Heart right ventricle (tissue), 16 donors: ENCODE measurements at regions not wholly inside any gene's neighbourhood (a gene's known extent, or its start where the extent isn't known, plus 50 kb on each side); places are given as distances from the start of the nearest gene placed in this dataset.

Source experiments
- ATAC-seq, 8 donors: fragments of 200-7000 bp; cut with Tn5 transposase; one replicate each; pipeline ENCODE4 v1.9.1; 2020; ENCODE audit warnings: mild to moderate bottlenecking in 8 of 8, moderate library complexity in 8 of 8, moderate number of reproducible peaks in 1 of 8
- DNase-seq, 2 donors: peaks; one replicate each; pipeline ENCODE4 v3.0.0-alpha.2; 2020
- H3K27ac ChIP-seq, 10 donors: fragments of 200-600 bp; sonication (generic) in 2 of 10; one replicate each; pipeline versions ENCODE4 v1.5.0 to v1.8.0; 2020 to 2022; ENCODE audit warnings: mild to moderate bottlenecking in 3 of 10
- H3K27me3 ChIP-seq, 7 donors: fragments of 200-600 bp; one replicate each; pipeline ENCODE4 v1.8.0; 2021 to 2022; ENCODE audit warnings: mild to moderate bottlenecking in 2 of 7
- H3K36me3 ChIP-seq, 9 donors: fragments of 200-600 bp; sonication (generic) in 1 of 9; one replicate each; pipeline versions ENCODE4 v1.5.0 to v1.8.0; 2020 to 2022; ENCODE audit warnings: mild to moderate bottlenecking in 2 of 9
- H3K4me1 ChIP-seq, 9 donors: fragments of 200-600 bp; sonication (generic) in 1 of 9; one replicate each; pipeline versions ENCODE4 v1.5.0 to v1.8.0; 2020 to 2022; ENCODE audit warnings: mild to moderate bottlenecking in 4 of 9
- H3K4me3 ChIP-seq, 10 donors: fragments of 200-600 bp; sonication (generic) in 2 of 10; one replicate each; pipeline versions ENCODE4 v1.5.0 to v1.8.0; 2020 to 2022; ENCODE audit warnings: mild to moderate bottlenecking in 7 of 10, moderate library complexity in 2 of 10
- H3K9me3 ChIP-seq, 11 donors: fragments of 200-600 bp in 10 of 11; sonication (generic) in 2 of 11; one replicate each; pipeline versions ENCODE4 v1.5.0 to v1.8.0; 2013 to 2022; ENCODE audit warnings: mild to moderate bottlenecking in 2 of 11, control low read depth in 1 of 11, moderate library complexity in 1 of 11
- CTCF ChIP-seq, 9 donors: fragments of 200-600 bp; sonication (generic) in 2 of 9; IDR thresholded peaks; one replicate each; pipeline versions ENCODE4 v1.5.0 to v1.8.0; 2021 to 2022; ENCODE audit warnings: antibody characterized with exemption in 9 of 9, mild to moderate bottlenecking in 5 of 9, moderate library complexity in 1 of 9
- WGBS, 2 donors: extraction: QIAGEN DNeasy Blood & Tissue Kit; methylation state at CpG; one replicate each; pipeline ENCODE4 v1.1.7; 2013; ENCODE audit warnings: inconsistent platforms in 1 of 2; 5-methylcytosine and 5-hydroxymethylcytosine counted together
- intact Hi-C, 10 donors: fragments of 100-400 bp; cut with DNase I; formaldehyde crosslinking; loops; one replicate each; pipeline versions ENCODE4 v1.11.1 to v1.14.2; 2022
- donor health status: Arrhythmogenic right ventricular cardiomyopathy.
- donor health status: ischemic (EF 13 %, LVEDD 7.1; RV severe dilation, severe dysfunction).
- donor health status: healthy with polysubstance abuse.
- donor health status: DM: no; HTN: yes; CAD: no.
- donor health status: DM: no; HTN: no; CAD: no.
- donor health status: ischemic (EF 25% LVEDD 6.9; RV normal size, moderate dysfunction).
- donor health status: ischemic (EF 25% LVEDD 5.7; RV mildly dilated, moderate dysfunction).
- donor health status: healthy.
- donor health status: DM: yes; HTN: yes; CAD: no.
- donor health status: Ischemic cardiomyopathy.
- donor health status: ischemic (EF 35%, LVEDD 5.7; RV mildly dilated, moderate dysfunction).
- donor health status: nonischemic (EF 11% LVEDD 7.7; RV severe dilation, severe dysfunction).
- donor health status: DM: yes; HTN: yes; CAD: no.
- donor health status: PGD.
- donor health status: ischemic (EF 29% LVEDD 5.4; RV normal size, mild dysfunction).
- donor health status: nonischemic (EF 23%, LVEDD 6.1; RV moderate dilation, normal function).

- ATAC-seq, result no peak
- no peak overlapping the region for H3K27ac ChIP-seq
- intact Hi-C loops, result no loop called here
- no peak for TF ChIP-seq CTCF (IDR thresholded peaks at IDR 0.05)
- peaks cover 0 to 5% (median 0%) of the 10 kb centered on the region in 7 donors for H3K27me3 ChIP-seq
- DNase-seq, result no peak
- no peaks in the 10 kb centered on the region for H3K36me3 ChIP-seq
- no peaks in the 10 kb centered on the region for H3K9me3 ChIP-seq
- no peaks in the 10 kb centered on the region for H3K4me1 ChIP-seq
- no peak overlapping the region for H3K4me3 ChIP-seq
- 67 to 68% methylated on average over 2 of the region's 2 CpGs for WGBS, 2 donors
Measured at GRCh38 chr3:130596484-130596883, 79.5 kb downstream of the COL6A6 start.

- Histone ChIP-seq H3K9me3 (peaks cover 0 to 17% (median under 1%) of the 10 kb centered on the region in 11 donors), H3K4me3 (no peak overlapping the region), H3K36me3 (no peaks in the 10 kb centered on the region), H3K27ac (no peak overlapping the region), H3K27me3 (no peaks in the 10 kb centered on the region), H3K4me1 (no peaks in the 10 kb centered on the region)
- no peak for TF ChIP-seq CTCF (IDR thresholded peaks at IDR 0.05)
- ATAC-seq (no peak), DNase-seq (no peak)
- intact Hi-C loops, result loop anchor here in 1 of 10 donors (10.0 kb wide), 1 partner anchor 117 kb away; no protein-coding TSS in a partner anchor
- 87 to 91% methylated on average over 4 of the region's 4 CpGs for WGBS, 2 donors
Measured at GRCh38 chr3:130601442-130601971, 84.5 kb downstream of the COL6A6 start.

GRCh38 chr3:130604806-130605205 is 87.8 kb downstream of the COL6A6 start:
- peaks cover 0 to 40% (median 19%) of the 10 kb centered on the region in 11 donors for H3K9me3 ChIP-seq
- TF ChIP-seq CTCF (IDR thresholded peaks at IDR 0.05), result no peak
- H3K36me3 ChIP-seq, result no peaks in the 10 kb centered on the region
- no peaks in the 10 kb centered on the region for H3K27me3 ChIP-seq
- DNase-seq, result no peak
- no peaks in the 10 kb centered on the region for H3K4me1 ChIP-seq
- H3K4me3 ChIP-seq, result no peak overlapping the region
- intact Hi-C loops, result loop anchor here in 1 of 10 donors (10.0 kb wide), 1 partner anchor 120 kb away; no protein-coding TSS in a partner anchor
- WGBS, 2 donors, result 89 to 100% methylated on average over 1 of the region's 1 CpG
- ATAC-seq, result no peak
- H3K27ac ChIP-seq, result no peak overlapping the region

- ATAC-seq (no peak), DNase-seq (no peak)
- H3K4me1 ChIP-seq, result no peaks in the 10 kb centered on the region
- H3K27ac ChIP-seq, result no peak overlapping the region
- intact Hi-C loops, result loop anchor here in 1 of 10 donors (10.0 kb wide), 1 partner anchor 122 kb away; no protein-coding TSS in a partner anchor
- TF ChIP-seq CTCF (IDR thresholded peaks at IDR 0.05), result no peak
- no peak overlapping the region for H3K4me3 ChIP-seq
- no peaks in the 10 kb centered on the region for H3K27me3 ChIP-seq
- no peaks in the 10 kb centered on the region for H3K36me3 ChIP-seq
- peaks cover 0 to 40% (median 19%) of the 10 kb centered on the region in 11 donors for H3K9me3 ChIP-seq
Measured at GRCh38 chr3:130606336-130606735, 89.4 kb downstream of the COL6A6 start.
